GM21825 (cell line): ENCODE measurements at regions not wholly inside any gene's neighbourhood (a gene's known extent, or its start where the extent isn't known, plus 50 kb on each side); places are given as distances from the start of the nearest gene placed in this dataset.
"Not testable (repeated sequence)": the region's sequence is repeated elsewhere in the genome, so short reads cannot be mapped to it uniquely, and the experiment has no call there.

Experiments used
- ATAC-seq: cut with Tn5 transposase; IDR thresholded peaks from one replicate; pipeline ENCODE4 v1.9.1; 2021; ENCODE audit warnings: mild to moderate bottlenecking, moderate library complexity; ENCODE audit not compliant: unreplicated experiment

- ATAC-seq = no peak
These were observed 533.6 kb downstream of the TRAM1L1 start for GRCh38 chr4:116551806-116552205.

- ATAC-seq = no peak
These were observed 537.7 kb downstream of the TRAM1L1 start for GRCh38 chr4:116547632-116548031.

GRCh38 chr4:116546759-116547158 lies 538.6 kb downstream of the TRAM1L1 start:
- no peak for ATAC-seq

GRCh38 chr4:116544946-116545345 lies 540.4 kb downstream of the TRAM1L1 start:
- ATAC-seq = no peak

GRCh38 chr4:116539744-116540143 lies 545.6 kb downstream of the TRAM1L1 start:
- no peak for ATAC-seq

- ATAC-seq = no peak
These were observed 547.5 kb downstream of the TRAM1L1 start for GRCh38 chr4:116537828-116538227.

GRCh38 chr4:116536024-116536423 lies 549.4 kb downstream of the TRAM1L1 start:
- not testable (repeated sequence) for ATAC-seq

GRCh38 chr4:116531870-116532269 lies 553.5 kb downstream of the TRAM1L1 start:
- ATAC-seq = peak; percentile 68

- ATAC-seq = no peak
These were observed 554.4 kb downstream of the TRAM1L1 start for GRCh38 chr4:116531026-116531425.

GRCh38 chr4:116530048-116530447 lies 555.3 kb downstream of the TRAM1L1 start:
- ATAC-seq = no peak

- ATAC-seq = no peak
These were observed 556.2 kb downstream of the TRAM1L1 start for GRCh38 chr4:116529129-116529528.

GRCh38 chr4:116522922-116523321 lies 562.5 kb downstream of the TRAM1L1 start:
- ATAC-seq = no peak

GRCh38 chr4:116520886-116521285 lies 564.5 kb downstream of the TRAM1L1 start:
- no peak for ATAC-seq

- ATAC-seq = no peak
These were observed 568.7 kb downstream of the TRAM1L1 start for GRCh38 chr4:116516711-116517110.

GRCh38 chr4:116515959-116516358 lies 569.4 kb downstream of the TRAM1L1 start:
- ATAC-seq = no peak

- ATAC-seq = no peak
These were observed 572.8 kb downstream of the TRAM1L1 start for GRCh38 chr4:116512552-116512951.

- no peak for ATAC-seq
These were observed 583.4 kb downstream of the TRAM1L1 start for GRCh38 chr4:116501954-116502353.

GRCh38 chr4:116500225-116500624 lies 585.2 kb downstream of the TRAM1L1 start:
- ATAC-seq = no peak

GRCh38 chr4:116489739-116490138 lies 595.6 kb downstream of the TRAM1L1 start:
- ATAC-seq = no peak

- no peak for ATAC-seq
These were observed 599.0 kb downstream of the TRAM1L1 start for GRCh38 chr4:116486401-116486800.

GRCh38 chr4:116480546-116480945 lies 604.8 kb downstream of the TRAM1L1 start:
- ATAC-seq = no peak

- ATAC-seq = no peak
These were observed 607.0 kb downstream of the TRAM1L1 start for GRCh38 chr4:116478343-116478742.

- no peak for ATAC-seq
These were observed 615.8 kb downstream of the TRAM1L1 start for GRCh38 chr4:116469582-116469981.

GRCh38 chr4:116453127-116453526 lies 632.2 kb downstream of the TRAM1L1 start:
- ATAC-seq = no peak
